ENCODE measurements at regions not wholly inside any gene's neighbourhood (a gene's known extent, or its start where the extent isn't known, plus 50 kb on each side); places are given as distances from the start of the nearest gene placed in this dataset.

- TF ChIP-seq CTCF (IDR thresholded peaks at IDR 0.05; ENCODE audit: control extremely low read depth in 1 of 3, insufficient read depth in 1 of 3, low read depth in 1 of 3, low read length in 3 of 3) (no peak), POLR2AphosphoS5 (IDR thresholded peaks at IDR 0.05; ENCODE audit: low read depth, low read length) (no peak), JUN (IDR thresholded peaks at IDR 0.05; ENCODE audit: low read depth, low read length) (no peak), EZH2 (IDR thresholded peaks at IDR 0.05; ENCODE audit: low read depth, low read length, severe bottlenecking) (no peak), RAD21 (IDR thresholded peaks at IDR 0.05 in 1 of 2, conservative IDR thresholded peaks at IDR 0.05 in 1 of 2; ENCODE audit: low read depth in 2 of 2, low read length in 2 of 2) (no peak), ATF3 (IDR thresholded peaks at IDR 0.05; ENCODE audit: insufficient read depth, low read depth, low read length) (no peak), CTBP2 (IDR thresholded peaks at IDR 0.05; ENCODE audit: borderline replicate concordance, insufficient read depth, insufficient read length, low read length) (no peak), CREB1 (IDR thresholded peaks at IDR 0.05) (no peak)
These were observed 52.1 kb upstream of the GHITM start for GRCh38 chr10:84087202-84087601.
